Kidney (tissue), 13 donors: ENCODE measurements at regions not wholly inside any gene's neighbourhood (a gene's known extent, or its start where the extent isn't known, plus 50 kb on each side); places are given as distances from the start of the nearest gene placed in this dataset.

Experiments used
- DNase-seq, 5 donors: peaks; one replicate each; pipeline ENCODE4 v3.0.0-alpha.2; 2013 to 2020
- FAIRE-seq: peaks from 2 replicates; lab custom pipeline; 2012; peaks lifted over from hg19 to GRCh38; lab: Jason Lieb, UNC
- H3K27ac ChIP-seq, 2 donors: one replicate each; pipeline ENCODE4 v1.7.0; 2013; ENCODE audit warnings: low read depth in 2 of 2, low read length in 2 of 2, inconsistent platforms in 1 of 2
- H3K27me3 ChIP-seq: one replicate; pipeline ENCODE4 v1.7.1; 2013; ENCODE audit warnings: low read length, inconsistent platforms; ENCODE audit not compliant: control insufficient read depth, insufficient read depth
- H3K36me3 ChIP-seq, 3 donors: one replicate each; pipeline versions ENCODE4 v1.7.0 to v1.7.1; 2013; ENCODE audit warnings: low read length in 3 of 3, control low read depth in 1 of 3, inconsistent platforms in 1 of 3; ENCODE audit not compliant: insufficient read depth in 3 of 3, control insufficient read depth in 2 of 3
- H3K4me1 ChIP-seq, 3 donors: one replicate each; pipeline versions ENCODE4 v1.7.0 to v1.7.1; 2013; ENCODE audit warnings: low read length in 3 of 3, inconsistent platforms in 1 of 3, low read depth in 1 of 3; ENCODE audit not compliant: control insufficient read depth in 2 of 3, insufficient read depth in 2 of 3
- H3K4me3 ChIP-seq, 3 donors: one replicate each; pipeline versions ENCODE4 v1.7.0 to v1.8.1; 2013; ENCODE audit warnings: low read length in 3 of 3, control low read depth in 1 of 3, inconsistent platforms in 1 of 3
- H3K9ac ChIP-seq, 3 donors: one replicate each; pipeline versions ENCODE4 v1.7.0 to v1.7.1; 2013; ENCODE audit warnings: low read length in 3 of 3, control low read depth in 1 of 3, inconsistent platforms in 1 of 3
- H3K9me3 ChIP-seq, 3 donors: one replicate each; pipeline versions ENCODE4 v1.7.0 to v1.7.1; 2013; ENCODE audit warnings: low read length in 3 of 3, control low read depth in 1 of 3, inconsistent platforms in 1 of 3; ENCODE audit not compliant: control insufficient read depth in 2 of 3, insufficient read depth in 1 of 3
- CTCF ChIP-seq: IDR thresholded peaks from 3 replicates; pipeline ENCODE4 v1.5.1; 2012; ENCODE audit warnings: mild to moderate bottlenecking, moderate library complexity, borderline replicate concordance; ENCODE audit not compliant: insufficient read depth; ENCODE audit errors: extremely low read depth
- intact Hi-C: fragments of 100-400 bp; cut with DNase I; formaldehyde crosslinking; loops from one replicate; pipeline ENCODE4 v1.11.1; 2022
- donor health status: control.
- donor health status: control.
- donor health status: control.
- donor health status: control.
- donor health status: control.
- donor health status: DM: yes; HTN: yes; CAD: no.
- donor health status: Normal renal cell carcinoma (clear cell type).

- Histone ChIP-seq H3K9ac (no peak overlapping the region), H3K27ac (no peak overlapping the region), H3K4me3 (no peak overlapping the region), H3K9me3 (peaks cover 0 to 2% (median 0%) of the 10 kb centered on the region in 3 donors), H3K36me3 (no peaks in the 10 kb centered on the region), H3K27me3 (no peaks in the 10 kb centered on the region), H3K4me1 (no peaks in the 10 kb centered on the region)
- DNase-seq (no peak), FAIRE-seq (no peak)
- TF ChIP-seq CTCF: no peak
- intact Hi-C loops: no loop called here
Measured at GRCh38 chr2:5070257-5070656, 621.9 kb upstream of the SOX11 start.

GRCh38 chr2:5074733-5075132 lies 617.5 kb upstream of the SOX11 start:
- Histone ChIP-seq H3K4me1 (no peaks in the 10 kb centered on the region), H3K4me3 (no peak overlapping the region), H3K9me3 (peaks cover 0 to 2% (median 0%) of the 10 kb centered on the region in 3 donors), H3K27me3 (no peaks in the 10 kb centered on the region), H3K36me3 (no peaks in the 10 kb centered on the region), H3K27ac (no peak overlapping the region), H3K9ac (no peak overlapping the region)
- DNase-seq (no peak), FAIRE-seq (no peak)
- intact Hi-C loops: no loop called here
- no peak for TF ChIP-seq CTCF

- Histone ChIP-seq H3K4me1 (no peaks in the 10 kb centered on the region), H3K9me3 (peaks cover 0 to 2% (median 0%) of the 10 kb centered on the region in 3 donors), H3K27ac (no peak overlapping the region), H3K36me3 (no peaks in the 10 kb centered on the region), H3K9ac (no peak overlapping the region), H3K27me3 (no peaks in the 10 kb centered on the region), H3K4me3 (no peak overlapping the region)
- TF ChIP-seq CTCF: no peak
- intact Hi-C loops: no loop called here
- FAIRE-seq (no peak), DNase-seq (peak in 1 of 5 donors; percentile 3)
Measured at GRCh38 chr2:5076599-5076998, 615.6 kb upstream of the SOX11 start.

- no peaks in the 10 kb centered on the region for H3K27me3 ChIP-seq
- no peak for TF ChIP-seq CTCF
- no peak overlapping the region for H3K9ac ChIP-seq
- H3K27ac ChIP-seq: no peak overlapping the region
- no peak overlapping the region for H3K4me3 ChIP-seq
- no peaks in the 10 kb centered on the region for H3K4me1 ChIP-seq
- no peak for FAIRE-seq
- H3K9me3 ChIP-seq: no peaks in the 10 kb centered on the region
- peak in 2 of 5 donors; percentile 7 to 14 for DNase-seq
- no peaks in the 10 kb centered on the region for H3K36me3 ChIP-seq
- intact Hi-C loops: no loop called here
Measured at GRCh38 chr2:5077479-5078089, 614.6 kb upstream of the SOX11 start.
